Esophagus muscularis mucosa (tissue), 4 donors: ENCODE measurements at regions not wholly inside any gene's neighbourhood (a gene's known extent, or its start where the extent isn't known, plus 50 kb on each side); places are given as distances from the start of the nearest gene placed in this dataset.

Experiments
- DNase-seq: peaks from one replicate; pipeline ENCODE4 v3.0.0-alpha.2; 2017; ENCODE audit errors: extremely low spot score
- H3K27ac ChIP-seq, 4 donors: fragments of 200-600 bp; sonication (generic); replicated peaks in 1 of 4; 1 replicate in 3 of 4; 2 replicates in 1 of 4; pipeline ENCODE4 v1.5.1; 2016 to 2019; ENCODE audit warnings: mild to moderate bottlenecking in 1 of 4
- H3K27me3 ChIP-seq, 4 donors: fragments of 200-600 bp; sonication (generic); one replicate each; pipeline versions ENCODE4 v1.5.1 to v1.6.0; 2016 to 2019
- H3K36me3 ChIP-seq, 4 donors: fragments of 200-600 bp; sonication (generic); one replicate each; pipeline ENCODE4 v1.5.1; 2016 to 2019
- H3K4me1 ChIP-seq, 4 donors: fragments of 200-600 bp; sonication (generic); one replicate each; pipeline ENCODE4 v1.5.1; 2016 to 2019
- H3K4me3 ChIP-seq, 4 donors: fragments of 200-600 bp; sonication (generic); 1 replicate in 2 of 4; 2 replicates in 2 of 4; pipeline ENCODE4 v1.5.1; 2016 to 2019; ENCODE audit warnings: mild to moderate bottlenecking in 4 of 4, moderate library complexity in 1 of 4
- H3K9me3 ChIP-seq, 4 donors: fragments of 200-600 bp; sonication (generic); 1 replicate in 3 of 4; 2 replicates in 1 of 4; pipeline ENCODE4 v1.5.1; 2016 to 2019
- CTCF ChIP-seq, 3 experiments: fragments of 200-600 bp in 2 of 3; fragments of 450-650 bp in 1 of 3; sonication (generic) in 2 of 3; IDR thresholded peaks; one replicate each; pipeline ENCODE4 v1.5.1; 2017 to 2019; ENCODE audit warnings: antibody characterized with exemption in 3 of 3, mild to moderate bottlenecking in 2 of 3, moderate library complexity in 1 of 3
- EP300 ChIP-seq: sonication (generic); formaldehyde crosslinking; IDR thresholded peaks from one replicate; pipeline ENCODE4 v1.6.1; 2017; ENCODE audit warnings: antibody characterized with exemption
- POLR2A ChIP-seq: fragments of 450-650 bp; IDR thresholded peaks from one replicate; pipeline ENCODE4 v1.6.1; 2017; ENCODE audit warnings: antibody characterized with exemption, moderate library complexity, mild to moderate bottlenecking, low read depth
- POLR2AphosphoS5 ChIP-seq, 2 donors: sonication (generic); formaldehyde crosslinking; IDR thresholded peaks; one replicate each; pipeline ENCODE4 v1.6.1; 2017; ENCODE audit warnings: antibody characterized with exemption in 2 of 2
- WGBS: methylation state at CpG from one replicate; pipeline ENCODE4 v1.1.5; 2018; 5-methylcytosine and 5-hydroxymethylcytosine counted together
- intact Hi-C: fragments of 100-400 bp; cut with DNase I; formaldehyde crosslinking; loops from one replicate; pipeline ENCODE4 v1.15.1; 2023

- no peak for DNase-seq
- Histone ChIP-seq H3K4me3 (no peak overlapping the region), H3K9me3 (no peaks in the 10 kb centered on the region), H3K27me3 (no peaks in the 10 kb centered on the region), H3K36me3 (no peaks in the 10 kb centered on the region), H3K4me1 (no peaks in the 10 kb centered on the region), H3K27ac (no peak overlapping the region)
- TF ChIP-seq CTCF (IDR thresholded peaks at IDR 0.05) (no peak), EP300 (no peak), POLR2A (no peak), POLR2AphosphoS5 (IDR thresholded peaks at IDR 0.05) (no peak)
- 57% methylated on average over 3 of the region's 3 CpGs for WGBS
- intact Hi-C loops = no loop called here
Observed at GRCh38 chrX:149284616-149285015, 220.5 kb downstream of the IDS start.

GRCh38 chrX:149283853-149284252, 221.3 kb downstream of the IDS start:
- H3K36me3 ChIP-seq = no peaks in the 10 kb centered on the region
- TF ChIP-seq EP300 (no peak), POLR2AphosphoS5 (IDR thresholded peaks at IDR 0.05) (no peak), CTCF (IDR thresholded peaks at IDR 0.05) (no peak), POLR2A (no peak)
- no peaks in the 10 kb centered on the region for H3K9me3 ChIP-seq
- H3K4me1 ChIP-seq = no peaks in the 10 kb centered on the region
- H3K27me3 ChIP-seq = no peaks in the 10 kb centered on the region
- no peak overlapping the region for H3K27ac ChIP-seq
- intact Hi-C loops = no loop called here
- no peak for DNase-seq
- no peak overlapping the region for H3K4me3 ChIP-seq

GRCh38 chrX:149282909-149283308, 222.2 kb downstream of the IDS start:
- Histone ChIP-seq H3K27me3 (no peaks in the 10 kb centered on the region), H3K27ac (no peak overlapping the region), H3K9me3 (no peaks in the 10 kb centered on the region), H3K4me3 (no peak overlapping the region), H3K36me3 (no peaks in the 10 kb centered on the region), H3K4me1 (no peaks in the 10 kb centered on the region)
- TF ChIP-seq CTCF (IDR thresholded peaks at IDR 0.05) (no peak), POLR2A (no peak), EP300 (no peak), POLR2AphosphoS5 (IDR thresholded peaks at IDR 0.05) (no peak)
- intact Hi-C loops = no loop called here
- no peak for DNase-seq
- 53% methylated on average over 1 of the region's 1 CpG for WGBS

- H3K9me3 ChIP-seq = no peaks in the 10 kb centered on the region
- TF ChIP-seq POLR2AphosphoS5 (IDR thresholded peaks at IDR 0.05) = no peak
- TF ChIP-seq POLR2A = no peak
- TF ChIP-seq EP300 = no peak
- no peak for TF ChIP-seq CTCF (IDR thresholded peaks at IDR 0.05)
- no peaks in the 10 kb centered on the region for H3K36me3 ChIP-seq
- intact Hi-C loops = no loop called here
- H3K4me1 ChIP-seq = no peaks in the 10 kb centered on the region
- H3K4me3 ChIP-seq = no peak overlapping the region
- no peaks in the 10 kb centered on the region for H3K27me3 ChIP-seq
- no peak overlapping the region for H3K27ac ChIP-seq
- DNase-seq = no peak
Observed at GRCh38 chrX:149280011-149280410, 225.1 kb downstream of the IDS start.

- 17% methylated on average over 2 of the region's 2 CpGs for WGBS
- H3K27me3 ChIP-seq = no peaks in the 10 kb centered on the region
- no peaks in the 10 kb centered on the region for H3K36me3 ChIP-seq
- H3K4me3 ChIP-seq = no peak overlapping the region
- intact Hi-C loops = no loop called here
- H3K27ac ChIP-seq = no peak overlapping the region
- no peak for DNase-seq
- H3K4me1 ChIP-seq = no peaks in the 10 kb centered on the region
- TF ChIP-seq POLR2A (no peak), POLR2AphosphoS5 (IDR thresholded peaks at IDR 0.05) (no peak)
- no peaks in the 10 kb centered on the region for H3K9me3 ChIP-seq
Observed at GRCh38 chrX:149275836-149276235, 229.3 kb downstream of the IDS start.
